SK-N-MC (cell line): ENCODE measurements at regions not wholly inside any gene's neighbourhood (a gene's known extent, or its start where the extent isn't known, plus 50 kb on each side); places are given as distances from the start of the nearest gene placed in this dataset.

Experiments used
- DNase-seq: peaks from one replicate; pipeline ENCODE4 v3.0.0-alpha.2; 2011; ENCODE audit warnings: low read depth, low spot score
- H3K27ac ChIP-seq: fragments of 200-600 bp; sonication (generic); 2 replicates; pipeline ENCODE4 v1.5.1; 2016; ENCODE audit warnings: mixed run types
- H3K36me3 ChIP-seq: fragments of 200-600 bp; sonication (generic); 2 replicates; pipeline ENCODE4 v1.6.1; 2017; ENCODE audit warnings: antibody characterized with exemption, low read length, mixed read lengths; ENCODE audit not compliant: insufficient read depth
- H3K4me3 ChIP-seq: fragments of 200-600 bp; sonication (generic); 2 replicates; pipeline ENCODE4 v1.5.1; 2016
- H3K9ac ChIP-seq: fragments of 200-600 bp; sonication (generic); 2 replicates; pipeline ENCODE4 v1.8.0; 2017; ENCODE audit warnings: mixed run types, mixed read lengths; ENCODE audit not compliant: insufficient read length
- H3K9me3 ChIP-seq: fragments of 200-600 bp; sonication (generic); 2 replicates; pipeline ENCODE4 v1.6.1; 2017; ENCODE audit warnings: low read depth, mild to moderate bottlenecking, antibody characterized with exemption, low read length, moderate library complexity, mixed read lengths
- EZH2 ChIP-seq: fragments of 200-600 bp; sonication (generic); IDR thresholded peaks from one replicate; pipeline ENCODE4 v1.6.1; 2017; ENCODE audit warnings: antibody characterized with exemption
- FOXP2 ChIP-seq: optimal IDR thresholded peaks from 2 replicates; pipeline ENCODE3; 2011; ENCODE audit warnings: mild to moderate bottlenecking, moderate library complexity; ENCODE audit not compliant: insufficient read depth; ENCODE audit errors: extremely low read length, control extremely low read depth
- POLR2AphosphoS5 ChIP-seq: IDR thresholded peaks from 2 replicates; pipeline ENCODE4 v1.6.1; 2012; ENCODE audit warnings: mild to moderate bottlenecking, low read depth, low read length, borderline replicate concordance

GRCh38 chr5:160940725-160941124 lies 88.7 kb upstream of the ATP10B start:
- Histone ChIP-seq H3K9me3 (no peaks in the 10 kb centered on the region), H3K27ac (no peak overlapping the region), H3K4me3 (no peak overlapping the region), H3K9ac (no peak overlapping the region), H3K36me3 (no peaks in the 10 kb centered on the region)
- no peak for DNase-seq
- TF ChIP-seq EZH2 (no peak), POLR2AphosphoS5 (no peak), FOXP2 (no peak)

GRCh38 chr5:160938532-160938931 lies 86.5 kb upstream of the ATP10B start:
- no peak overlapping the region for H3K4me3 ChIP-seq
- no peaks in the 10 kb centered on the region for H3K36me3 ChIP-seq
- H3K9me3 ChIP-seq: no peaks in the 10 kb centered on the region
- TF ChIP-seq FOXP2 (no peak), POLR2AphosphoS5 (no peak), EZH2 (no peak)
- DNase-seq: no peak
- no peak overlapping the region for H3K9ac ChIP-seq
- no peak overlapping the region for H3K27ac ChIP-seq

GRCh38 chr5:160937570-160937969 lies 85.6 kb upstream of the ATP10B start:
- Histone ChIP-seq H3K36me3 (no peaks in the 10 kb centered on the region), H3K9me3 (no peaks in the 10 kb centered on the region), H3K4me3 (no peak overlapping the region), H3K9ac (no peak overlapping the region), H3K27ac (no peak overlapping the region)
- no peak for DNase-seq
- TF ChIP-seq FOXP2: no peak
- no peak for TF ChIP-seq POLR2AphosphoS5
- no peak for TF ChIP-seq EZH2

- Histone ChIP-seq H3K27ac (no peak overlapping the region), H3K9ac (no peak overlapping the region), H3K4me3 (no peak overlapping the region), H3K9me3 (no peaks in the 10 kb centered on the region), H3K36me3 (no peaks in the 10 kb centered on the region)
- TF ChIP-seq FOXP2: no peak
- no peak for TF ChIP-seq POLR2AphosphoS5
- no peak for TF ChIP-seq EZH2
- DNase-seq: no peak
Measured at GRCh38 chr5:160935776-160936175, 83.8 kb upstream of the ATP10B start.

GRCh38 chr5:160931283-160931682 lies 79.3 kb upstream of the ATP10B start:
- DNase-seq: no peak
- Histone ChIP-seq H3K27ac (no peak overlapping the region), H3K9ac (no peak overlapping the region), H3K4me3 (no peak overlapping the region), H3K36me3 (no peaks in the 10 kb centered on the region), H3K9me3 (no peaks in the 10 kb centered on the region)
- TF ChIP-seq POLR2AphosphoS5 (no peak), EZH2 (no peak), FOXP2 (no peak)

GRCh38 chr5:160930406-160930805 lies 78.4 kb upstream of the ATP10B start:
- no peak overlapping the region for H3K27ac ChIP-seq
- DNase-seq: no peak
- no peaks in the 10 kb centered on the region for H3K9me3 ChIP-seq
- H3K36me3 ChIP-seq: no peaks in the 10 kb centered on the region
- no peak for TF ChIP-seq EZH2
- no peak for TF ChIP-seq POLR2AphosphoS5
- TF ChIP-seq FOXP2: no peak
- no peak overlapping the region for H3K4me3 ChIP-seq
- H3K9ac ChIP-seq: no peak overlapping the region

GRCh38 chr5:160929906-160930305 lies 77.9 kb upstream of the ATP10B start:
- H3K9me3 ChIP-seq: no peaks in the 10 kb centered on the region
- DNase-seq: no peak
- H3K36me3 ChIP-seq: no peaks in the 10 kb centered on the region
- H3K27ac ChIP-seq: no peak overlapping the region
- H3K9ac ChIP-seq: no peak overlapping the region
- no peak overlapping the region for H3K4me3 ChIP-seq
- TF ChIP-seq EZH2: no peak
- no peak for TF ChIP-seq POLR2AphosphoS5
- no peak for TF ChIP-seq FOXP2

GRCh38 chr5:160929360-160929759 lies 77.3 kb upstream of the ATP10B start:
- no peak for DNase-seq
- Histone ChIP-seq H3K36me3 (no peaks in the 10 kb centered on the region), H3K9ac (no peak overlapping the region), H3K27ac (no peak overlapping the region), H3K9me3 (no peaks in the 10 kb centered on the region), H3K4me3 (no peak overlapping the region)
- TF ChIP-seq FOXP2 (no peak), EZH2 (no peak), POLR2AphosphoS5 (no peak)

- Histone ChIP-seq H3K36me3 (no peaks in the 10 kb centered on the region), H3K4me3 (no peak overlapping the region), H3K9me3 (no peaks in the 10 kb centered on the region), H3K27ac (no peak overlapping the region), H3K9ac (no peak overlapping the region)
- no peak for DNase-seq
- no peak for TF ChIP-seq EZH2
- no peak for TF ChIP-seq FOXP2
- TF ChIP-seq POLR2AphosphoS5: no peak
Measured at GRCh38 chr5:160926428-160926827, 74.4 kb upstream of the ATP10B start.

GRCh38 chr5:160925281-160925680 lies 73.3 kb upstream of the ATP10B start:
- Histone ChIP-seq H3K36me3 (no peaks in the 10 kb centered on the region), H3K4me3 (no peak overlapping the region)

More at GRCh38 chr5:160925281-160925680, 73.3 kb upstream of the ATP10B start:
- Histone ChIP-seq H3K27ac (no peak overlapping the region), H3K9ac (no peak overlapping the region), H3K9me3 (no peaks in the 10 kb centered on the region)
- DNase-seq: no peak
- no peak for TF ChIP-seq FOXP2
- TF ChIP-seq EZH2: no peak
- no peak for TF ChIP-seq POLR2AphosphoS5
